ENCODE measurements at regions not wholly inside any gene's neighbourhood (a gene's known extent, or its start where the extent isn't known, plus 50 kb on each side); places are given as distances from the start of the nearest gene placed in this dataset.

GRCh38 chr3:176351408-176351807, 845.9 kb downstream of the TBL1XR1 start:
- TF ChIP-seq CTCF (IDR thresholded peaks at IDR 0.05 in 4 of 5, conservative IDR thresholded peaks at IDR 0.05 in 1 of 5): no peak
- no peak for TF ChIP-seq POLR2A (IDR thresholded peaks at IDR 0.05)

Data from gastrocnemius medialis (tissue), 4 donors.